ENCODE measurements at regions not wholly inside any gene's neighbourhood (a gene's known extent, or its start where the extent isn't known, plus 50 kb on each side); places are given as distances from the start of the nearest gene placed in this dataset.
"Not testable (repeated sequence)": the region's sequence is repeated elsewhere in the genome, so short reads cannot be mapped to it uniquely, and the experiment has no call there.

DNA sequence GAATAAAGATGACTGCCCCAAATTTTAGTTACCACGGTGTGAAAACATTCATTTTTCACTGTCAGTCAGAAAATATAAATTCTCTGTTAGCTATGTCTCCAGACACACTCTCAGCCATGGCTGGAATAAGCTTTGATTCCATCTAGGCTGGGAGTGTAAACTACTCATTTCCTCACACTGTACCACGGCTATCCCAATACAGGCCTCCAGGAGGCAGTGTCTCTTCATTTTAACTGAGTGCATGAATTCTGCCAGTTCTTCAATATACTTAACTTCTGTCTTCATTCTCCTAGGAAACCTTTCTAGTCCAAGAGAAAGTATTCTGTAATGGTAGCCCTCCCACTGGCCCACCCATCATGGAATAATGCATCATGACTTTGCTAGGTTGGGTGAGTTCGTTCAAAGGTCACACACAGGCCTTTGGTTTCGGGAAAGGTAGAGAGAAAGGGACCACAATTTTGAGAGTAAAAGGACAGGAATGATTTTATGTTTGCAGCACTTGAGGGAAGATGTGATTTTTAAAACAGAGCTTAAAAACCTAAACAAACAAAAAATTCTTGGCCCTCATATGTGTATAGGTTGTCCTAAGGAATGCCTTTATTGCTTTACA is 381.1 kb downstream of the SEC23A start:
- H3K27me3 Mint-ChIP-seq: no peaks in the 10 kb centered on the region
- ATAC-seq: no peak
- H3K4me3 Mint-ChIP-seq: no peak overlapping the region
- H3K9me3 Mint-ChIP-seq: peaks cover 7% of the 10 kb centered on the region
- DNase-seq (ENCODE audit: low spot score): no peak
- no peaks in the 10 kb centered on the region for H3K4me1 Mint-ChIP-seq (ENCODE audit: low read depth in 2 of 2)
- H3K27ac Mint-ChIP-seq: no peak overlapping the region
- no peaks in the 10 kb centered on the region for H3K36me3 Mint-ChIP-seq

DNA sequence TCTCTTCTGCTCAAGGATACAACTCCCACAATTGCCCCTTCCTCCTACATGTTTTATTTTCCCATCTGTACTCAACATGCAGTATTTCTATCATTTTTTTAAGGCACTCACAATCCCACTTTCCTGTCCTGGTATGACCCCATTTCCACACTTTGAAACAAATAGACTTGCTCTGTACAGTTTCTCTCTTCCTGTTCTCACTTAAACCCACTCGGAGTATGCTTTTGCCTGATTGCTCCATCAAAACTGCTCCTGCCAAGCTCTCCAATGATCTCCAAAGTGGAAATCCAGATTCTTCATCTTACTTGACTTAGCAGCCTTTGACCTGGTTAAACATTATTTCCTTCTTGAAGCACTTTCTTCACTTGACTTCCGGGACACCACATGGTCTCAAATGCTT is 384.5 kb downstream of the SEC23A start:
- no peaks in the 10 kb centered on the region for H3K4me1 Mint-ChIP-seq (ENCODE audit: low read depth in 2 of 2)
- DNase-seq (ENCODE audit: low spot score): no peak
- no peaks in the 10 kb centered on the region for H3K27me3 Mint-ChIP-seq

DNA sequence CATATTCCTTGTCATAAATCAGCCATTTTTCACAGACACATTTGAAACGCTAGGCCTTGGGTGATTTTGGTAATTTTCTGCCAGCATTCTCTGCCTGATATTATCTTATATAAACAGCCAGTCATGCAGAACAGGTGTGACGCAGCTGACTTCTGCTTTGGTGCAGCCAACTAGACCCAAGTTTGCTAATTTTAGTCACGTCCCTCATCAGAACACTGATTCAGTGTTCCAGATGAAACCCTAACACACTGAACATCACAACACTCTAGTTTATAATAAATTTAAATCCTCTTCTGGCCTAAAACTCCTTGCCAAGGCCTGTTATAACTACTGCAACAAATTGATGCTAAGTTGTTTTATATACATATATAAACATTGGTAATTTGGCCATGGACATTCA is 386.1 kb downstream of the SEC23A start:
- H3K4me1 Mint-ChIP-seq (ENCODE audit: low read depth in 2 of 2): no peaks in the 10 kb centered on the region
- no peak for DNase-seq (ENCODE audit: low spot score)
- H3K9me3 Mint-ChIP-seq: peaks cover 4% of the 10 kb centered on the region
- H3K27me3 Mint-ChIP-seq: no peaks in the 10 kb centered on the region
- H3K27ac Mint-ChIP-seq: no peak overlapping the region
- no peak overlapping the region for H3K4me3 Mint-ChIP-seq
- H3K36me3 Mint-ChIP-seq: peaks cover 5% of the 10 kb centered on the region
- no peak for ATAC-seq

More for the DNA sequence above, 384.5 kb downstream of the SEC23A start:
- H3K9me3 Mint-ChIP-seq: peaks cover 4% of the 10 kb centered on the region
- ATAC-seq: no peak
- no peak overlapping the region for H3K27ac Mint-ChIP-seq
- H3K36me3 Mint-ChIP-seq: no peaks in the 10 kb centered on the region
- no peak overlapping the region for H3K4me3 Mint-ChIP-seq

DNA sequence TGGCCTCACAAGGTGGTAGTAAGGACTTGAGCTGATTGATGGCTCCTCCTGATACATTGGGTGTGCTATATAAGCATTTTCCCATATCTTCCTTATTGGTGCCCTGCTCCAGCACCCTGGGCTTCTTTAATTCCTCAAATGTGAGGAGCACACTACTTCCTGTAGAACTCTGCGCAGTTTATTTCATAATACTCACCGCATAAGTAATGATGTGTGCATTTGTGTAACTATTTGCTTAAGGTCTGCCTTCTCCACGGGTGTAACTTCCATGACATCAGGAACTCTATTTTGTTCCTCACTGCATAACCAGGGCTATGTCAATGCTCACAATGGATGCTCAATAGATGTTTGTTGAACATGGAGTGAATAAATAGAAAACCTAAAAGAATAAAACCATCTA is 392.2 kb downstream of the SEC23A start:
- ATAC-seq (no peak), DNase-seq (ENCODE audit: low spot score) (no peak)
- peaks cover 5% of the 10 kb centered on the region for H3K36me3 Mint-ChIP-seq
- H3K4me1 Mint-ChIP-seq (ENCODE audit: low read depth in 2 of 2): no peaks in the 10 kb centered on the region
- H3K4me3 Mint-ChIP-seq: no peak overlapping the region
- H3K27ac Mint-ChIP-seq: no peak overlapping the region
- H3K27me3 Mint-ChIP-seq: no peaks in the 10 kb centered on the region
- no peaks in the 10 kb centered on the region for H3K9me3 Mint-ChIP-seq

DNA sequence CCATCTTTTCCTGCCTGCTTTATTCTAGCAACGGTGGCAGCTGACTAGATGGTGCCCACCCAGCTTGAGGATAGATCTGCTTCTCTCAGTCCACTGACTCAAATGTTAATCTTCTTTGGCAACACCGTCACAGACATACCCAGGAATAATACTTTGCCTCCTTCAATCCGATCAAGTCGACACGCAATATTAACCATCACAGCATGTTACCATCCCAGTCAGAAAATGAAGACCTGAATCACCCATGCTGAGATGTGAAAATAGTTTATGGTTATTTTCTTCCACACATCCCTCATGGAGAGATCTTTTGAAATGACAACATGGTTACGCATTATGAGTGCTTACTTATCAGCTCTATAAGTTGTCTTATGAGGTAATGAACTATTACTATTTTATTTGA is 392.8 kb downstream of the SEC23A start:
- Mint-ChIP-seq H3K4me3 (no peak overlapping the region), H3K27ac (no peak overlapping the region), H3K27me3 (no peaks in the 10 kb centered on the region), H3K9me3 (no peaks in the 10 kb centered on the region), H3K36me3 (peaks cover 5% of the 10 kb centered on the region), H3K4me1 (ENCODE audit: low read depth in 2 of 2) (no peaks in the 10 kb centered on the region)
- DNase-seq (ENCODE audit: low spot score) (no peak), ATAC-seq (no peak)

DNA sequence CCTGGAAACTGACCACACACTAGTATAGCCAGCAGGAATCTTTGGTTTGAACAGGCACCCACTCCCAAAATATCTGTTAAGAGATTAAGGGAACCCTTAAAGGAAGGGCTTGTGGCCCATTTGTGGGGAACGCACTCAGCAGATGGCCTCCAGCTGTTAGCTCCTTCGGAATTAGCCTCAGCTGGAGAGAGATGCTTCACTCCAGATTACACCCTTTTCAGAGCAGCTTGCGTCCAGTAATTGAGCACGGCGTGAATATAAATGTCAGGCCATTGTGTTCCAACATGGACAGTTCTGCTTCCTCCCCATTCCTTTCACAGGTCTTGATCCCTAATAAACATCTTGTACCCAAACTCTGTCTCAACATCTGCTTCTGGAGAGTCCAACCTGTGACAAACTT is 397.8 kb downstream of the SEC23A start:
- H3K36me3 Mint-ChIP-seq: no peaks in the 10 kb centered on the region
- H3K4me3 Mint-ChIP-seq: no peak overlapping the region
- DNase-seq (ENCODE audit: low spot score) (no peak), ATAC-seq (no peak)
- H3K9me3 Mint-ChIP-seq: peaks cover 6% of the 10 kb centered on the region
- H3K4me1 Mint-ChIP-seq (ENCODE audit: low read depth in 2 of 2): no peaks in the 10 kb centered on the region
- no peak overlapping the region for H3K27ac Mint-ChIP-seq
- H3K27me3 Mint-ChIP-seq: no peaks in the 10 kb centered on the region

DNA sequence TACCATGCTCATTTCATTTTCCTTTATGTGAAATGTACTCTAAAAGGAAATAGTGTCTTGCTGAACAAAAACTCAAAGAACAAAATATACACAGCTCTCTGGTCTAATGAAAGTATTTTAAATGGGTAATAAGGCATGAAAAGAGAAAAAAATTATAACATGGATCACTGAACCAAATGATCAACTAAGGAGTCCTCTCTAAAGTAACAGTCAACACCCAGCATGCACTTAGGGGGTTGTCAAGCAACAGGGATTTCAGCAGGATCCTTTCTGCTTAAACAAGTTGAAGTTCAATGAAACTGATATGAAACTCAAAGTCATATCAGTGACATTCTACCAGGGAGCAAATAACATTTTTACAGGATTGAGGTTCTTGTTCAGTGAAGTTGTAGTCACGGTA is 398.8 kb downstream of the SEC23A start:
- Mint-ChIP-seq H3K4me1 (ENCODE audit: low read depth in 2 of 2) (no peaks in the 10 kb centered on the region), H3K36me3 (no peaks in the 10 kb centered on the region), H3K27me3 (no peaks in the 10 kb centered on the region), H3K27ac (no peak overlapping the region), H3K9me3 (peaks cover 6% of the 10 kb centered on the region), H3K4me3 (no peak overlapping the region)
- DNase-seq (ENCODE audit: low spot score) (no peak), ATAC-seq (no peak)

DNA sequence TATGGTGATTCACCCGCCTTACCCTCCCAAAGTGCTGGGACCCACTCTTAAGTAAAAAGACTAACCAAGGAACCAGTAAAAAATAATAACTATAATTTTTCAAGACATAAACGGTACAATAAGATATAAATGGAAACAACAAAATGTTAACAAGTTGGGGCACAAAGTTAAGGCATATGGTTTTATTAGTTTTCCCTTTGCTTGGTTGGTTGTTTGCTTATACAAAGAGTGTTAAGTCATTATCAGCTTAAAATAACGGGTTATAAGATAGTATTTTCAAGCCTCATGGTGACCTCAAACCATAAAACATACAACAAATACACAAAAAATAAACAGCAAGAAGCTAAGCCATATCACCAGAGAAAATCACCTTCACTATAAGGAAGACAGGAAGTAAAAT is 406.1 kb downstream of the SEC23A start:
- H3K27me3 Mint-ChIP-seq: no peaks in the 10 kb centered on the region

DNA sequence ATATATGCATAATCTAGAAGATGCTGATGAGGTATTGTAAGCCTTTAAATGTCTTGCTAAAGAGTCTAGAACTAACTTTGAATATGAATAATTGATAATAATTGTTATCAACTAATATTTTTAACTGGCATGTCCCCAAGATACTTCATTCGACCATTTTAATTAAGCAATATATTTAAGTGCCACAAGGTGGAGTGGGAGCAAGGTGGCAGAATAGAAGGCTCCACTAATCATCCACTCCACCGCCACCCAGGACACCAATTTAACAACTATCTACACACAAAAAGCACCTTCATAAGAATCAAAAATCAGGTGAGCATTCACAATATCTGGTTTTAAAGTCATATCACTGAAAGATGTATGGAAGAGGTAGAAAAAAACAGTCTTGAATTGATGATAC is 409.6 kb downstream of the SEC23A start:
- no peaks in the 10 kb centered on the region for H3K36me3 Mint-ChIP-seq
- H3K4me1 Mint-ChIP-seq (ENCODE audit: low read depth in 2 of 2): no peaks in the 10 kb centered on the region
- H3K9me3 Mint-ChIP-seq: peaks cover 7% of the 10 kb centered on the region
- H3K27me3 Mint-ChIP-seq: no peaks in the 10 kb centered on the region
- no peak overlapping the region for H3K4me3 Mint-ChIP-seq
- H3K27ac Mint-ChIP-seq: no peak overlapping the region
- DNase-seq (ENCODE audit: low spot score): no peak
- no peak for ATAC-seq

More for the DNA sequence above, 406.1 kb downstream of the SEC23A start:
- H3K4me3 Mint-ChIP-seq: no peak overlapping the region
- no peaks in the 10 kb centered on the region for H3K36me3 Mint-ChIP-seq
- no peak for ATAC-seq
- no peak for DNase-seq (ENCODE audit: low spot score)
- H3K4me1 Mint-ChIP-seq (ENCODE audit: low read depth in 2 of 2): no peaks in the 10 kb centered on the region
- H3K27ac Mint-ChIP-seq: no peak overlapping the region
- H3K9me3 Mint-ChIP-seq: peaks cover 14% of the 10 kb centered on the region

DNA sequence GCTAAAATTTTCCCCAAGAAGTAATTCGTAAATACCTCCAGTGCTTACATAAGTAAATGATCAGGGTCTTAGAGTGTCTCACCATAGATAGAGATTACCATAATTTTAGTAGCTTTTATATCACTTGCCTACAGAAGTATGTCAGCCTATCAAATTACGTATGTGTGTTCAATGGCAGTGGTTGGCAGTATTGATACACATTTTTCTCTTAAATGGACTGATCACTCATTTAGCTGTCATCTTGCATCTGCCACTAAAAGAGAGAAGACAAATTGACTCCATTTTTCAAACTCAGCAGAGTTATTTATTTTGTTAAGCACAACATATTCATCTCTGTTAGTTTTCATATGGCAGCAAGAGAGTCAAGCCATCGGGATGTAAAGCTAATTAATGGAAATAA is 413.1 kb upstream of the CLEC14A start:
- peaks cover 10% of the 10 kb centered on the region for H3K9me3 Mint-ChIP-seq
- no peak for DNase-seq (ENCODE audit: low spot score)
- no peak overlapping the region for H3K4me3 Mint-ChIP-seq
- ATAC-seq: no peak
- H3K4me1 Mint-ChIP-seq (ENCODE audit: low read depth in 2 of 2): no peaks in the 10 kb centered on the region
- no peaks in the 10 kb centered on the region for H3K36me3 Mint-ChIP-seq
- H3K27me3 Mint-ChIP-seq: no peaks in the 10 kb centered on the region
- no peak overlapping the region for H3K27ac Mint-ChIP-seq

DNA sequence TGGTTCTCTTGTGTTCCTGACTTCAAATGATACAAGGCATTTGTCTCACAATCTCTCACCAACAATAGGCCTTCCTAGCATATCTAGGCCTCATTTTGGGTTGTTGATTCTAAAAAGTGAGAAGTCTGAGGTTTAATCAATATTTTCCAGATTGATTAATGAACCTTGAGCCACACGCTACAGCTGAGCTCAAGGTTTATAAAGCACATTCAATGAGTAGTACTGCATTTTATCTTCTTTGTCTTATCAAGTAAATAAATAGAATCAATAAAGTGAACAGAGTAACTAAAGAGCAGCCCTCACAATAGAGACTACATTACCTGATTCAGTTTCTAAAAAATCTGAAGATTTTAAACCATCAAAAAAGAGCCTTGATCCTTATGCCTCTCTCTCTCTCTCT is 407.5 kb upstream of the CLEC14A start:
- Mint-ChIP-seq H3K27ac (no peak overlapping the region), H3K36me3 (no peaks in the 10 kb centered on the region), H3K4me1 (ENCODE audit: low read depth in 2 of 2) (no peaks in the 10 kb centered on the region), H3K27me3 (no peaks in the 10 kb centered on the region), H3K9me3 (no peaks in the 10 kb centered on the region), H3K4me3 (no peak overlapping the region)
- ATAC-seq (no peak), DNase-seq (ENCODE audit: low spot score) (no peak)

DNA sequence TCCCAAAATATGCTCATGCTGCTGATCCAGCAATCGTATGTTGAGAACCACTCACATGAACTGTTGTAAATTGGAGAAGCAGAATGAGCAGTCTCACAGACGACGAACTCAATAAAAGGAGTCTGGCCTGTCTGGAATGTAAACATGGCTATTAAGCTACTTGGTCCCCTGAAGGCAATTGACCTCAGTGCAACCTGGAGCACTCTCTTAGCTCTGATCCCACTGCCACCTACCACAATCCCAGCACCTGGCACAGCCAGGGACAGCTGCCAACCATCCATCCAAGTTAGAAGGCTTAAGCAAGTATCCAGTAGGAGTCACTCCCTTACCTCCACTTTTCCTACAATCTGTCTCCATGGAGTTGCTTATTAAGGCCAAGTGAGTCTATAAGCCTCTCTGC is 406.9 kb upstream of the CLEC14A start:
- no peaks in the 10 kb centered on the region for H3K4me1 Mint-ChIP-seq (ENCODE audit: low read depth in 2 of 2)
- DNase-seq (ENCODE audit: low spot score) (no peak), ATAC-seq (no peak)
- no peak overlapping the region for H3K4me3 Mint-ChIP-seq
- no peak overlapping the region for H3K27ac Mint-ChIP-seq
- no peaks in the 10 kb centered on the region for H3K36me3 Mint-ChIP-seq
- H3K9me3 Mint-ChIP-seq: no peaks in the 10 kb centered on the region
- H3K27me3 Mint-ChIP-seq: no peaks in the 10 kb centered on the region

DNA sequence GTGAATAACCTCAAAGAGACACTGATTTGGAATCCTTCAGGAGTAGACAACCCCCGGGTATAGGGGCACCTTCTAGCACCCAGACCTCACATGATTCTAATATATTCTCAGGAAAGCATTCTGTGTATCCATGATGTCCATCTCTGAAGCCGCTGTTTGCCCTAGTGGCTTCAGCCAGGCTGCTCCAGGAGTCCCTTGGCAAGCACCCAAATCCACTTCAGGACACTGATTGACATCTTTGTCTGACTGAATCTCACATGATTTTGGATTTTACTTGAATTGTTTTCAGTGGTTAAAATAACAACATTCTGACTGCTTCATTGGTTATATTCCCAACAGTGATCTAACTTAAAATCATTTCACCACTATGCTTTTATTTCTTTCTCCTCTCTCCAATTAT is 390.5 kb upstream of the CLEC14A start:
- Mint-ChIP-seq H3K27me3 (no peaks in the 10 kb centered on the region), H3K27ac (no peak overlapping the region), H3K4me3 (no peak overlapping the region), H3K4me1 (ENCODE audit: low read depth in 2 of 2) (no peaks in the 10 kb centered on the region), H3K36me3 (no peaks in the 10 kb centered on the region), H3K9me3 (peaks cover 3% of the 10 kb centered on the region)
- ATAC-seq (no peak), DNase-seq (ENCODE audit: low spot score) (no peak)

DNA sequence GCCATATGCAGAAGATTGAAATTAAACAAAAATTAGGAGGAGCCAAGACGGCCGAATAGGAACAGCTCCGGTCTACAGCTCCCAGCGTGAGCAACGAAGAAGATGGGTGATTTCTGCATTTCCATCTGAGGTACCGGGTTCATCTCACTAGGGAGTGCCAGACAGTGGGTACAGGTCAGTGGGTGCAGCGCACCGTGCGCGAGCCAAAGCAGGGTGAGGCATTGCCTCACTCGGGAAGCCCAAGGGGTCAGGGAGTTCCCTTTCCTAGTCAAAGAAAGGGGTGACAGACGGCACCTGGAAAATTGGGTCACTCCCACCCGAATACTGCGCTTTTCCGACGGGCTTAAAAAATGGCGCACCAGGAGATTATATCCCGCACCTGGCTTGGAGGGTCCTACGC is 379.0 kb upstream of the CLEC14A start:
- ATAC-seq; H3K36me3 Mint-ChIP-seq; H3K4me3 Mint-ChIP-seq; H3K27ac Mint-ChIP-seq; H3K4me1 Mint-ChIP-seq (ENCODE audit: low read depth in 2 of 2); H3K27me3 Mint-ChIP-seq; DNase-seq (ENCODE audit: low spot score): not testable (repeated sequence)
- peaks cover 20% of the 10 kb centered on the region for H3K9me3 Mint-ChIP-seq

DNA sequence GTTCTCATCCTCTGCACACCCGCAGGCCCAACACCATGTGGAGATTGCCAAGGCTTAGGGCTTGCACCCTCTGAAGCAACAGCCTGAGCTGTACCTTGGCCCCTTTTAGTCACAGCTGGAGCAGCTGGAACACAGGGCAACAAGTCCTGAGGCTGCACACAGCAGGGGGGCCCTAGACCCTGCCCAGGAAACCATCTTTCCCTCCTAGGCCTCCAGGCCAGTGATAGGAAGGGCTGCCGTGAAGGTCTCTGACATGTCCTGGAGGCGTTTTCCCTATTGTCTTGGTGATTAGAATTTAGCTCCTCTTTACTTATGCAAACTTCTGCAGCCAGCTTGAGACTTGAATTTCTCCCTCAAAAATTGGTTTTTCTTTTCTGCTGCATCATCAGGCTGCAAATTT is 373.5 kb upstream of the CLEC14A start:
- Mint-ChIP-seq H3K4me1 (ENCODE audit: low read depth in 2 of 2) (no peaks in the 10 kb centered on the region), H3K9me3 (peaks cover 20% of the 10 kb centered on the region), H3K27me3 (no peaks in the 10 kb centered on the region), H3K36me3 (no peaks in the 10 kb centered on the region), H3K4me3 (no peak overlapping the region), H3K27ac (no peak overlapping the region)
- ATAC-seq: no peak
- DNase-seq (ENCODE audit: low spot score): no peak
